ENCODE measurements at regions not wholly inside any gene's neighbourhood (a gene's known extent, or its start where the extent isn't known, plus 50 kb on each side); places are given as distances from the start of the nearest gene placed in this dataset.

- TF ChIP-seq CTCF (conservative IDR thresholded peaks at IDR 0.05) = no peak
- no peak for TF ChIP-seq EZH2 (IDR thresholded peaks at IDR 0.05; ENCODE audit: low read depth)
These were observed 291.0 kb downstream of the PLOD2 start for GRCh38 chr3:145869958-145870357.

All from PC-9 (cell line).